ENCODE measurements at regions not wholly inside any gene's neighbourhood (a gene's known extent, or its start where the extent isn't known, plus 50 kb on each side); places are given as distances from the start of the nearest gene placed in this dataset.

GRCh38 chr2:198710562-198710961 is 747.2 kb downstream of the SATB2 start:
- no peak for TF ChIP-seq EZH2phosphoT487 (IDR thresholded peaks at IDR 0.05; ENCODE audit: insufficient read depth, low read depth)
- TF ChIP-seq EZH2 (IDR thresholded peaks at IDR 0.05; ENCODE audit: insufficient read depth, poor library complexity, severe bottlenecking), result no peak
- no peak overlapping the region for H3K27ac ChIP-seq
- in situ Hi-C loops (cut with MboI), result no loop called here
- H3K4me2 ChIP-seq (ENCODE audit: unreplicated experiment), result no peak overlapping the region
- H3K27me3 ChIP-seq (replicated peaks; ENCODE audit: insufficient read depth), result no peaks in the 10 kb centered on the region
- no peak overlapping the region for H3K4me3 ChIP-seq
- H3K79me2 ChIP-seq (ENCODE audit: insufficient read depth), result no peaks in the 10 kb centered on the region
- no peak for DNase-seq
- H3K9me3 ChIP-seq (ENCODE audit: low read depth), result no peaks in the 10 kb centered on the region
- no peaks in the 10 kb centered on the region for H3F3A ChIP-seq (ENCODE audit: insufficient read depth)
- no peaks in the 10 kb centered on the region for H3K9me2 ChIP-seq (ENCODE audit: insufficient read depth)
- 3 to 27% methylated on average over 1 of the region's 1 CpG for WGBS, 2 experiments (ENCODE audit: low coverage in 1 of 2, low lambda C conversion rate in 2 of 2, missing lambda C conversion rate in 2 of 2)
- H4K20me1 ChIP-seq (ENCODE audit: insufficient read depth), result no peaks in the 10 kb centered on the region
- no peaks in the 10 kb centered on the region for H3K4me1 ChIP-seq (ENCODE audit: insufficient read depth)
- no peak overlapping the region for H2AFZ ChIP-seq
- no peak overlapping the region for H3K9ac ChIP-seq
- no peaks in the 10 kb centered on the region for H3K36me3 ChIP-seq (ENCODE audit: low read depth)

GRCh38 chr2:198706476-198707082 is 751.2 kb downstream of the SATB2 start:
- H3K9ac ChIP-seq, result no peak overlapping the region
- no peaks in the 10 kb centered on the region for H3K4me1 ChIP-seq (ENCODE audit: insufficient read depth)
- DNase-seq, result peak; percentile 3
- H3K79me2 ChIP-seq (ENCODE audit: insufficient read depth), result no peaks in the 10 kb centered on the region
- TF ChIP-seq EZH2 (IDR thresholded peaks at IDR 0.05; ENCODE audit: insufficient read depth, poor library complexity, severe bottlenecking) (no peak), EZH2phosphoT487 (IDR thresholded peaks at IDR 0.05; ENCODE audit: insufficient read depth, low read depth) (no peak)
- in situ Hi-C loops (cut with MboI), result no loop called here
- no peaks in the 10 kb centered on the region for H3K27me3 ChIP-seq (replicated peaks; ENCODE audit: insufficient read depth)
- H3K4me3 ChIP-seq, result no peak overlapping the region
- H3K9me3 ChIP-seq (ENCODE audit: low read depth), result no peaks in the 10 kb centered on the region
- H2AFZ ChIP-seq, result no peak overlapping the region
- no peaks in the 10 kb centered on the region for H3K36me3 ChIP-seq (ENCODE audit: low read depth)
- no peak overlapping the region for H3K4me2 ChIP-seq (ENCODE audit: unreplicated experiment)
- WGBS, 2 experiments (ENCODE audit: low coverage in 1 of 2, low lambda C conversion rate in 2 of 2, missing lambda C conversion rate in 2 of 2), result 26 to 27% methylated on average over 1 of the region's 1 CpG
- no peak overlapping the region for H3K27ac ChIP-seq
- no peaks in the 10 kb centered on the region for H3F3A ChIP-seq (ENCODE audit: insufficient read depth)
- no peaks in the 10 kb centered on the region for H4K20me1 ChIP-seq (ENCODE audit: insufficient read depth)
- no peaks in the 10 kb centered on the region for H3K9me2 ChIP-seq (ENCODE audit: insufficient read depth)

- H3K4me1 ChIP-seq (ENCODE audit: insufficient read depth), result no peaks in the 10 kb centered on the region
- in situ Hi-C loops (cut with MboI), result no loop called here
- no peak for TF ChIP-seq EZH2 (IDR thresholded peaks at IDR 0.05; ENCODE audit: insufficient read depth, poor library complexity, severe bottlenecking)
- TF ChIP-seq EZH2phosphoT487 (IDR thresholded peaks at IDR 0.05; ENCODE audit: insufficient read depth, low read depth), result no peak
- H3K9me2 ChIP-seq (ENCODE audit: insufficient read depth), result no peaks in the 10 kb centered on the region
- no peak overlapping the region for H2AFZ ChIP-seq
- no peaks in the 10 kb centered on the region for H4K20me1 ChIP-seq (ENCODE audit: insufficient read depth)
- no peak overlapping the region for H3K4me3 ChIP-seq
- H3K79me2 ChIP-seq (ENCODE audit: insufficient read depth), result no peaks in the 10 kb centered on the region
- no peak overlapping the region for H3K9ac ChIP-seq
- no peak overlapping the region for H3K27ac ChIP-seq
- H3K4me2 ChIP-seq (ENCODE audit: unreplicated experiment), result no peak overlapping the region
- DNase-seq, result no peak
- no peaks in the 10 kb centered on the region for H3K27me3 ChIP-seq (replicated peaks; ENCODE audit: insufficient read depth)
- no peaks in the 10 kb centered on the region for H3F3A ChIP-seq (ENCODE audit: insufficient read depth)
- no peaks in the 10 kb centered on the region for H3K36me3 ChIP-seq (ENCODE audit: low read depth)
- no peaks in the 10 kb centered on the region for H3K9me3 ChIP-seq (ENCODE audit: low read depth)
Measured at GRCh38 chr2:198703281-198703680, 754.5 kb downstream of the SATB2 start.

GRCh38 chr2:198702796-198703195 is 754.9 kb downstream of the SATB2 start:
- Histone ChIP-seq H3K9me3 (ENCODE audit: low read depth) (no peaks in the 10 kb centered on the region), H3K27me3 (replicated peaks; ENCODE audit: insufficient read depth) (no peaks in the 10 kb centered on the region), H3K36me3 (ENCODE audit: low read depth) (no peaks in the 10 kb centered on the region), H3K4me3 (no peak overlapping the region), H4K20me1 (ENCODE audit: insufficient read depth) (no peaks in the 10 kb centered on the region), H3K4me2 (ENCODE audit: unreplicated experiment) (no peak overlapping the region), H3K27ac (no peak overlapping the region), H3K79me2 (ENCODE audit: insufficient read depth) (no peaks in the 10 kb centered on the region), H3K4me1 (ENCODE audit: insufficient read depth) (no peaks in the 10 kb centered on the region), H3F3A (ENCODE audit: insufficient read depth) (no peaks in the 10 kb centered on the region), H3K9me2 (ENCODE audit: insufficient read depth) (no peaks in the 10 kb centered on the region), H2AFZ (no peak overlapping the region), H3K9ac (no peak overlapping the region)
- in situ Hi-C loops (cut with MboI), result no loop called here
- DNase-seq, result no peak
- TF ChIP-seq EZH2phosphoT487 (IDR thresholded peaks at IDR 0.05; ENCODE audit: insufficient read depth, low read depth) (no peak), EZH2 (IDR thresholded peaks at IDR 0.05; ENCODE audit: insufficient read depth, poor library complexity, severe bottlenecking) (no peak)

GRCh38 chr2:198701481-198701880 is 756.3 kb downstream of the SATB2 start:
- in situ Hi-C loops (cut with MboI), result no loop called here
- Histone ChIP-seq H4K20me1 (ENCODE audit: insufficient read depth) (no peaks in the 10 kb centered on the region), H3K4me2 (ENCODE audit: unreplicated experiment) (no peak overlapping the region), H3K27ac (no peak overlapping the region), H3K36me3 (ENCODE audit: low read depth) (no peaks in the 10 kb centered on the region), H3K9me2 (ENCODE audit: insufficient read depth) (no peaks in the 10 kb centered on the region), H3K9me3 (ENCODE audit: low read depth) (no peaks in the 10 kb centered on the region), H3F3A (ENCODE audit: insufficient read depth) (no peaks in the 10 kb centered on the region), H3K27me3 (replicated peaks; ENCODE audit: insufficient read depth) (no peaks in the 10 kb centered on the region), H3K4me1 (ENCODE audit: insufficient read depth) (no peaks in the 10 kb centered on the region), H3K9ac (no peak overlapping the region), H3K79me2 (ENCODE audit: insufficient read depth) (no peaks in the 10 kb centered on the region), H2AFZ (no peak overlapping the region), H3K4me3 (no peak overlapping the region)
- WGBS, 2 experiments (ENCODE audit: low coverage in 1 of 2, low lambda C conversion rate in 2 of 2, missing lambda C conversion rate in 2 of 2), result 81 to 97% methylated on average over 1 of the region's 1 CpG
- no peak for DNase-seq
- TF ChIP-seq EZH2phosphoT487 (IDR thresholded peaks at IDR 0.05; ENCODE audit: insufficient read depth, low read depth) (no peak), EZH2 (IDR thresholded peaks at IDR 0.05; ENCODE audit: insufficient read depth, poor library complexity, severe bottlenecking) (no peak)
